Breast epithelium (tissue), 4 donors: ENCODE measurements at regions not wholly inside any gene's neighbourhood (a gene's known extent, or its start where the extent isn't known, plus 50 kb on each side); places are given as distances from the start of the nearest gene placed in this dataset.

Experiments
- DNase-seq, 2 donors: peaks; one replicate each; pipeline ENCODE4 v3.0.0-alpha.2; 2019; ENCODE audit warnings: low spot score in 2 of 2
- H3K27ac ChIP-seq, 2 donors: fragments of 200-600 bp; sonication (generic) in 1 of 2; one replicate each; pipeline ENCODE4 v1.5.1; 2016 to 2019; ENCODE audit warnings: mild to moderate bottlenecking in 1 of 2
- H3K27me3 ChIP-seq, 2 donors: fragments of 200-600 bp; sonication (generic) in 1 of 2; one replicate each; pipeline versions ENCODE4 v1.5.1 to v1.6.0; 2017 to 2019; ENCODE audit warnings: control low read depth in 1 of 2, mild to moderate bottlenecking in 1 of 2
- H3K36me3 ChIP-seq: fragments of 200-600 bp; one replicate; pipeline ENCODE4 v1.5.1; 2019
- H3K4me1 ChIP-seq, 2 donors: fragments of 200-600 bp; sonication (generic); one replicate each; pipeline ENCODE4 v1.5.1; 2016 to 2019; ENCODE audit warnings: control low read depth in 1 of 2
- H3K4me3 ChIP-seq, 3 donors: fragments of 200-600 bp; sonication (generic); 1 replicate in 2 of 3; 2 replicates in 1 of 3; pipeline ENCODE4 v1.5.1; 2016 to 2019; ENCODE audit warnings: mild to moderate bottlenecking in 3 of 3, moderate library complexity in 2 of 3
- H3K9me3 ChIP-seq, 2 donors: fragments of 200-600 bp; sonication (generic) in 1 of 2; one replicate each; pipeline ENCODE4 v1.5.1; 2016 to 2019; ENCODE audit warnings: control low read depth in 1 of 2
- CTCF ChIP-seq, 3 donors: fragments of 450-650 bp; IDR thresholded peaks; one replicate each; pipeline ENCODE4 v1.5.1; 2016 to 2017; ENCODE audit warnings: antibody characterized with exemption in 3 of 3, mild to moderate bottlenecking in 3 of 3, moderate library complexity in 3 of 3
- POLR2A ChIP-seq: fragments of 450-650 bp; IDR thresholded peaks from one replicate; pipeline ENCODE4 v1.6.1; 2016; ENCODE audit warnings: antibody characterized with exemption, mild to moderate bottlenecking, moderate library complexity
- POLR2AphosphoS5 ChIP-seq, 3 donors: sonication (generic); formaldehyde crosslinking; IDR thresholded peaks; one replicate each; pipeline ENCODE4 v1.6.1; 2017; ENCODE audit warnings: antibody characterized with exemption in 3 of 3
- intact Hi-C: fragments of 100-400 bp; cut with DNase I; formaldehyde crosslinking; loops from one replicate; pipeline ENCODE4 v1.15.1; 2023; ENCODE audit warnings: low total_unique reads

GRCh38 chr16:73408311-73408710, 360.4 kb upstream of the ZFHX3 start:
- no peaks in the 10 kb centered on the region for H3K36me3 ChIP-seq
- H3K4me1 ChIP-seq = no peaks in the 10 kb centered on the region
- no peak overlapping the region for H3K27ac ChIP-seq
- no peak overlapping the region for H3K4me3 ChIP-seq
- DNase-seq = no peak
- no peaks in the 10 kb centered on the region for H3K9me3 ChIP-seq
- H3K27me3 ChIP-seq = peaks cover 0 to 8% of the 10 kb centered on the region in 2 donors
- TF ChIP-seq POLR2A = no peak
- TF ChIP-seq CTCF (IDR thresholded peaks at IDR 0.05) = no peak
- TF ChIP-seq POLR2AphosphoS5 (IDR thresholded peaks at IDR 0.05) = no peak
- intact Hi-C loops = no loop called here

GRCh38 chr16:73405851-73406250, 357.9 kb upstream of the ZFHX3 start:
- Histone ChIP-seq H3K36me3 (no peaks in the 10 kb centered on the region), H3K27me3 (peaks cover 0 to 8% of the 10 kb centered on the region in 2 donors), H3K4me1 (no peaks in the 10 kb centered on the region), H3K27ac (no peak overlapping the region), H3K4me3 (no peak overlapping the region), H3K9me3 (no peaks in the 10 kb centered on the region)
- no peak for TF ChIP-seq POLR2AphosphoS5 (IDR thresholded peaks at IDR 0.05)
- TF ChIP-seq CTCF (IDR thresholded peaks at IDR 0.05) = no peak
- no peak for TF ChIP-seq POLR2A
- intact Hi-C loops = no loop called here
- DNase-seq = no peak

DNA sequence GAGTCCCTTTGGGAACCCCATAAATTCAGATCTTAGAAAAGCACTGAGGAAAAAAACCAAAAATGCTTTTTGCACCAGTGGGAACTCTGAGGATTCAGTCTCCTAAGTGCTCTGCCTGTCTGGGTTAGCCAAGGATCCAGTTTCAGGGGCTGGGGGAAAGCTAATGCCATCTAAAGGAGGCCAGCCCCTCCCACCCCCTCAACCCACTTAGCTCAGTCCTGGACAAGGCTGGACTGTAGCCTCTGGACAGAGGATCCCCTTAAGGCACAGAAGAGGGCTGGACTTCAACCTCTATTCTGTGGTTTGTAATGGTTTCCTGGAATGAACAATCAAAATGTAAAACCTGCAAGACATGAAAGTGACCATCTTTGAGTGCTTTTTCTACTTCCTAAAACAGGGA, 356.1 kb upstream of the ZFHX3 start:
- no peak for TF ChIP-seq POLR2A
- no peak for TF ChIP-seq POLR2AphosphoS5 (IDR thresholded peaks at IDR 0.05)
- no peak for TF ChIP-seq CTCF (IDR thresholded peaks at IDR 0.05)
- Histone ChIP-seq H3K27me3 (peaks cover 0 to 3% of the 10 kb centered on the region in 2 donors), H3K4me3 (no peak overlapping the region), H3K4me1 (no peaks in the 10 kb centered on the region), H3K9me3 (no peaks in the 10 kb centered on the region), H3K36me3 (no peaks in the 10 kb centered on the region), H3K27ac (no peak overlapping the region)
- intact Hi-C loops = no loop called here
- no peak for DNase-seq

DNA sequence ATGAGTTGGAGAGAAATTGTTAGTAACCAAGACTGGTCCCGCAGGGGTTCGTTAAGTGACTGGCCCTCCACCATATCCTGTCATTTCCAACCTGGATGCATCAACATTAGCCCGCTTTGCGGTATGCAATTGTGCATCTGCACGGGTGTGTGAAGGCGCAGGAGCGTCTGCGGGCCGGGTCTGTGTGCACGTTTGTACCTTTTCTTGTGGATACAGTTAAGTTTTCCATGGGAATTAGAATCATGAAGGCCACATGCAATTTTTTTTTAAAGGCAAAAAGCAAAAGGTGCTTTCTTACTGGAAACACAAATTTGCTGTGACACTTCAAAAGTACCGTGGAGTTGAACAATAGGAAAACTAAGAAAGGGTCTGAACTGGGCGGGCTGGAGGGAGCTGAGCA, 355.4 kb upstream of the ZFHX3 start:
- Histone ChIP-seq H3K27me3 (peaks cover 0 to 3% of the 10 kb centered on the region in 2 donors), H3K36me3 (no peaks in the 10 kb centered on the region), H3K27ac (no peak overlapping the region), H3K9me3 (no peaks in the 10 kb centered on the region), H3K4me3 (no peak overlapping the region), H3K4me1 (no peaks in the 10 kb centered on the region)
- no peak for TF ChIP-seq CTCF (IDR thresholded peaks at IDR 0.05)
- TF ChIP-seq POLR2AphosphoS5 (IDR thresholded peaks at IDR 0.05) = no peak
- TF ChIP-seq POLR2A = no peak
- DNase-seq = no peak
- intact Hi-C loops = no loop called here

GRCh38 chr16:73400951-73401350, 353.0 kb upstream of the ZFHX3 start:
- intact Hi-C loops = no loop called here
- no peak for TF ChIP-seq POLR2AphosphoS5 (IDR thresholded peaks at IDR 0.05)
- no peak for TF ChIP-seq POLR2A
- no peak for TF ChIP-seq CTCF (IDR thresholded peaks at IDR 0.05)

More at GRCh38 chr16:73400951-73401350, 353.0 kb upstream of the ZFHX3 start:
- Histone ChIP-seq H3K36me3 (no peaks in the 10 kb centered on the region), H3K4me1 (no peaks in the 10 kb centered on the region), H3K27ac (no peak overlapping the region), H3K27me3 (peaks cover 0 to 2% of the 10 kb centered on the region in 2 donors), H3K9me3 (no peaks in the 10 kb centered on the region), H3K4me3 (no peak overlapping the region)
- DNase-seq = no peak
